ENCODE measurements at regions not wholly inside any gene's neighbourhood (a gene's known extent, or its start where the extent isn't known, plus 50 kb on each side); places are given as distances from the start of the nearest gene placed in this dataset.

DNA sequence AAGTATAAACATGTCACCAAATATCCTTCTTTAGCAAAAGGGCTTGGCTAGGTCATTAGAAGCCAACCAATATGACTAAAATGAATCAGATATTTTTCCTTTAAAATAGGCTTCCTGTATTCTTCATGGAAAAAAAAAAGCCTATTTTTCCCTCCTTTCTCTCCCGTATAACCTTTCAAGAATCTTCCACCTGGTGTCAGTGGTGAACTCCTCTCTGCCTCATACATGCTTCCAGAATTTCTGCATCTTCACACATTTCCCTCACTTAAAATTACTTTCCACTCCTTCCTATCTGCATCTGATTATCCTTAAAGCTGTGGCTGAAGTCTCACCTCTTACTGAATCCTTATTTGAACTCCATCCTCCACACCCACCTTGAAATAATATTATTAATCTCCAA, 116.9 kb upstream of the FANCL start:
- TF ChIP-seq, protein P1, sequence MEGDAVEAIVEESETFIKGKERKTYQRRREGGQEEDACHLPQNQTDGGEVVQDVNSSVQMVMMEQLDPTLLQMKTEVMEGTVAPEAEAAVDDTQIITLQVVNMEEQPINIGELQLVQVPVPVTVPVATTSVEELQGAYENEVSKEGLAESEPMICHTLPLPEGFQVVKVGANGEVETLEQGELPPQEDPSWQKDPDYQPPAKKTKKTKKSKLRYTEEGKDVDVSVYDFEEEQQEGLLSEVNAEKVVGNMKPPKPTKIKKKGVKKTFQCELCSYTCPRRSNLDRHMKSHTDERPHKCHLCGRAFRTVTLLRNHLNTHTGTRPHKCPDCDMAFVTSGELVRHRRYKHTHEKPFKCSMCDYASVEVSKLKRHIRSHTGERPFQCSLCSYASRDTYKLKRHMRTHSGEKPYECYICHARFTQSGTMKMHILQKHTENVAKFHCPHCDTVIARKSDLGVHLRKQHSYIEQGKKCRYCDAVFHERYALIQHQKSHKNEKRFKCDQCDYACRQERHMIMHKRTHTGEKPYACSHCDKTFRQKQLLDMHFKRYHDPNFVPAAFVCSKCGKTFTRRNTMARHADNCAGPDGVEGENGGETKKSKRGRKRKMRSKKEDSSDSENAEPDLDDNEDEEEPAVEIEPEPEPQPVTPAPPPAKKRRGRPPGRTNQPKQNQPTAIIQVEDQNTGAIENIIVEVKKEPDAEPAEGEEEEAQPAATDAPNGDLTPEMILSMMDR (IDR thresholded peaks at IDR 0.05; ENCODE audit: unreplicated experiment) = no peak
- intact Hi-C loops (cut with micrococcal nuclease; ENCODE audit: unreplicated experiment) = loop anchor here (10.0 kb wide), 1 partner anchor 353 kb away; no protein-coding TSS in a partner anchor
- H3K9me3 Mint-ChIP-seq (ENCODE audit: low read depth, unreplicated experiment) = no peaks in the 10 kb centered on the region
- H3K4me3 Mint-ChIP-seq (ENCODE audit: low read depth, unreplicated experiment) = no peak overlapping the region
- H3K27ac Mint-ChIP-seq (ENCODE audit: unreplicated experiment) = no peak overlapping the region
- no peaks in the 10 kb centered on the region for H3K36me3 Mint-ChIP-seq (ENCODE audit: insufficient read depth, unreplicated experiment)
- no peak for DNase-seq
- no TSS peak for BruUV-seq (replicated peaks)
- CTCF ChIA-PET = no interaction called here
- no peaks in the 10 kb centered on the region for H3K4me1 Mint-ChIP-seq (ENCODE audit: low read depth, unreplicated experiment)
- H3K27me3 Mint-ChIP-seq (ENCODE audit: unreplicated experiment) = no peaks in the 10 kb centered on the region

DNA sequence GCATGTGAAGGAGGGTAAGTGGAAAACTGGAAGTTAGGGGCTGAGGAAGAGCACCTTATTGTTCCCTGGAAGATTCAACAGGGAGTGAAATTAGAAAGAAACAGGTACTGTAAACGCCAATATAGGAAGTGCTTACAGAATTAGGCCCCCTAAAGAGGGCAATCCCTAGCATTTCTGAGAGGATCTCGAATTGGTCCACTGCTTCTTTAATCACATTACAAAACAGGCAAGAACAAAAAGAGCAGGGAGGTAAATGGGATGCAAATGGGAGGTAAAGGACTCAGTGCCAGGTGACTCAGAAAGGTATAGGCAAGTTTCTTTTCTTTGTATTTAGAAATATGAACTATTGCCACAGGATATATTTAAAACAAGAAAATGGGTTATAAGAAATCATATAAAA, 116.4 kb upstream of the FANCL start:
- Mint-ChIP-seq H3K4me1 (ENCODE audit: low read depth, unreplicated experiment) (no peaks in the 10 kb centered on the region), H3K27ac (ENCODE audit: unreplicated experiment) (no peak overlapping the region), H3K27me3 (ENCODE audit: unreplicated experiment) (no peaks in the 10 kb centered on the region), H3K36me3 (ENCODE audit: insufficient read depth, unreplicated experiment) (no peaks in the 10 kb centered on the region), H3K4me3 (ENCODE audit: low read depth, unreplicated experiment) (no peak overlapping the region), H3K9me3 (ENCODE audit: low read depth, unreplicated experiment) (no peaks in the 10 kb centered on the region)
- intact Hi-C loops (cut with micrococcal nuclease; ENCODE audit: unreplicated experiment) = loop anchor here (10.0 kb wide), 1 partner anchor 353 kb away; no protein-coding TSS in a partner anchor
- DNase-seq = no peak
- TF ChIP-seq, protein P1 (IDR thresholded peaks at IDR 0.05; ENCODE audit: unreplicated experiment) = no peak
- BruUV-seq (replicated peaks) = no TSS peak
- CTCF ChIA-PET = no interaction called here

DNA sequence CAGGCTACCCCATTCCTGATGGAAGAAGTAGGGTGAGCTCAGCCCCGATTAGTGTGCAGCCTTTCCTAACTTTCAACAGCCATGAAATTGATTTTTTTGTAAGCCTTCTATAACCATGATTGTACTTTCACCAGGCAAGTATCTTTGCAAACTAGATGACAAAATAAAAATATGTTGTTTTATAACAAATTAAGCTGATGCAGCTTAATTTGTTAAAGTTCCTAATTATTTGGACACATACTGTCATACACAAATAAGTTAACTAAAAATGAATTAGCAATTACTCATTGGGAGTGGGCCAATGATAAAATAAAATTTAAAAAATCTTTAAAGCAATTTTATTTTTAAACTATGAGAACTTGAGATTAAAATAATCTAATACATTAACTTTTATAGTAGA, 113.1 kb upstream of the FANCL start:
- no peaks in the 10 kb centered on the region for H3K27me3 Mint-ChIP-seq (ENCODE audit: unreplicated experiment)
- TF ChIP-seq, protein P1 (IDR thresholded peaks at IDR 0.05; ENCODE audit: unreplicated experiment) = no peak
- H3K9me3 Mint-ChIP-seq (ENCODE audit: low read depth, unreplicated experiment) = no peaks in the 10 kb centered on the region
- CTCF ChIA-PET = no interaction called here
- no peaks in the 10 kb centered on the region for H3K4me1 Mint-ChIP-seq (ENCODE audit: low read depth, unreplicated experiment)
- no peaks in the 10 kb centered on the region for H3K36me3 Mint-ChIP-seq (ENCODE audit: insufficient read depth, unreplicated experiment)
- intact Hi-C loops (cut with micrococcal nuclease; ENCODE audit: unreplicated experiment) = loop anchor here (10.0 kb wide), 1 partner anchor 349 kb away; no protein-coding TSS in a partner anchor
- no peak overlapping the region for H3K27ac Mint-ChIP-seq (ENCODE audit: unreplicated experiment)
- no peak for DNase-seq
- H3K4me3 Mint-ChIP-seq (ENCODE audit: low read depth, unreplicated experiment) = no peak overlapping the region
- BruUV-seq (replicated peaks) = no TSS peak

DNA sequence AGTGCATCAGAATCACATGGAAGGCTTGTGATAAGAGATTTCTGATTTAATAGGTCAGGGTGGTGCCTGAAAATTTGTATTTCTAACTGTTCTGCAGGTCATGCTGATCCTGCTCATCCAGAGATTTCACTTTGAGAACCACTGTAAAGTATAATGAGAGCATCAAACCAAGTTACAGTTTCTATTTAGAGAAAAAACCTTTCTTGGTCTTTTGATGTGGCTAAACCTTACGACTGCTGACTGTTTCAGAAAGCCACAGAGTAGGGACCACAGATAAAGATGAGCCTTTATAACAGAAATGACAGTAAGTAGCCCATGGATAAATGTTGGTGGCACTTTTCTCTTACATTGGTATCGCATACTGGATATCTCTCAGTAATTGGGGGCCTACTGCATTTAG, 109.4 kb upstream of the FANCL start:
- BruUV-seq (replicated peaks) = no TSS peak
- Mint-ChIP-seq H3K4me1 (ENCODE audit: low read depth, unreplicated experiment) (no peaks in the 10 kb centered on the region), H3K4me3 (ENCODE audit: low read depth, unreplicated experiment) (no peak overlapping the region), H3K27ac (ENCODE audit: unreplicated experiment) (no peak overlapping the region), H3K36me3 (ENCODE audit: insufficient read depth, unreplicated experiment) (no peaks in the 10 kb centered on the region), H3K27me3 (ENCODE audit: unreplicated experiment) (no peaks in the 10 kb centered on the region), H3K9me3 (ENCODE audit: low read depth, unreplicated experiment) (no peaks in the 10 kb centered on the region)
- DNase-seq = no peak
- intact Hi-C loops (cut with micrococcal nuclease; ENCODE audit: unreplicated experiment) = loop anchor here (10.0 kb wide), 1 partner anchor 346 kb away; no protein-coding TSS in a partner anchor
- CTCF ChIA-PET = no interaction called here
- TF ChIP-seq, protein P1 (IDR thresholded peaks at IDR 0.05; ENCODE audit: unreplicated experiment) = no peak

Data from Calu3 (cell line).